GM19372 (cell line): ENCODE measurements at regions not wholly inside any gene's neighbourhood (a gene's known extent, or its start where the extent isn't known, plus 50 kb on each side); places are given as distances from the start of the nearest gene placed in this dataset.

Source experiments
- ATAC-seq: cut with Tn5 transposase; IDR thresholded peaks from one replicate; pipeline ENCODE4 v1.9.1; 2021; ENCODE audit warnings: mild to moderate bottlenecking, low read depth, moderate library complexity; ENCODE audit not compliant: unreplicated experiment

- ATAC-seq, result no peak
These were observed 492.8 kb upstream of the MDFIC2 start for GRCh38 chr3:70805061-70805889.

GRCh38 chr3:70803891-70804290, 491.5 kb upstream of the MDFIC2 start:
- ATAC-seq, result no peak

GRCh38 chr3:70803319-70803718, 490.9 kb upstream of the MDFIC2 start:
- no peak for ATAC-seq

GRCh38 chr3:70800951-70801350, 488.5 kb upstream of the MDFIC2 start:
- ATAC-seq, result no peak

GRCh38 chr3:70789878-70790277, 477.4 kb upstream of the MDFIC2 start:
- no peak for ATAC-seq

GRCh38 chr3:70780790-70781189, 468.4 kb upstream of the MDFIC2 start:
- ATAC-seq, result no peak

- no peak for ATAC-seq
These were observed 466.9 kb upstream of the MDFIC2 start for GRCh38 chr3:70779296-70779695.

GRCh38 chr3:70776081-70776480, 463.6 kb upstream of the MDFIC2 start:
- ATAC-seq, result no peak

GRCh38 chr3:70775257-70775656, 462.8 kb upstream of the MDFIC2 start:
- no peak for ATAC-seq

- no peak for ATAC-seq
These were observed 462.2 kb upstream of the MDFIC2 start for GRCh38 chr3:70774641-70775040.

- no peak for ATAC-seq
These were observed 459.1 kb upstream of the MDFIC2 start for GRCh38 chr3:70771426-70772147.

- no peak for ATAC-seq
These were observed 458.2 kb upstream of the MDFIC2 start for GRCh38 chr3:70770650-70771049.

GRCh38 chr3:70766301-70766700, 453.9 kb upstream of the MDFIC2 start:
- no peak for ATAC-seq

- ATAC-seq, result no peak
These were observed 451.5 kb upstream of the MDFIC2 start for GRCh38 chr3:70763894-70764293.

- ATAC-seq, result no peak
These were observed 445.2 kb upstream of the MDFIC2 start for GRCh38 chr3:70757658-70758057.

- no peak for ATAC-seq
These were observed 443.1 kb upstream of the MDFIC2 start for GRCh38 chr3:70755526-70755925.

- ATAC-seq, result no peak
These were observed 441.9 kb upstream of the MDFIC2 start for GRCh38 chr3:70754314-70754713.

- ATAC-seq, result no peak
These were observed 441.1 kb upstream of the MDFIC2 start for GRCh38 chr3:70753572-70753971.

- no peak for ATAC-seq
These were observed 439.6 kb upstream of the MDFIC2 start for GRCh38 chr3:70752051-70752450.

- ATAC-seq, result no peak
These were observed 436.7 kb upstream of the MDFIC2 start for GRCh38 chr3:70749122-70749521.

- ATAC-seq, result no peak
These were observed 436.2 kb upstream of the MDFIC2 start for GRCh38 chr3:70748593-70748992.

GRCh38 chr3:70747847-70748246, 435.4 kb upstream of the MDFIC2 start:
- no peak for ATAC-seq
